Liver (tissue), 8 donors: ENCODE measurements at regions not wholly inside any gene's neighbourhood (a gene's known extent, or its start where the extent isn't known, plus 50 kb on each side); places are given as distances from the start of the nearest gene placed in this dataset.
A peak's percentile ranks its signal among the peaks of the same experiment; 100 is the strongest.

Source experiments
- DNase-seq: peaks from one replicate; pipeline ENCODE4 v3.0.0-alpha.2; 2017; ENCODE audit warnings: low spot score
- H3K27ac ChIP-seq, 2 donors: one replicate each; pipeline ENCODE4 v1.7.0; 2013; ENCODE audit warnings: inconsistent platforms in 2 of 2, low read length in 2 of 2, control low read depth in 1 of 2, low read depth in 1 of 2, mild to moderate bottlenecking in 1 of 2
- H3K27me3 ChIP-seq, 4 donors: one replicate each; pipeline versions ENCODE4 v1.6.1 to v1.7.0; 2013; ENCODE audit warnings: low read length in 3 of 4, inconsistent platforms in 1 of 4, mild to moderate bottlenecking in 1 of 4, moderate library complexity in 1 of 4; ENCODE audit not compliant: control insufficient read depth in 4 of 4, insufficient read depth in 4 of 4
- H3K36me3 ChIP-seq, 4 donors: one replicate each; pipeline versions ENCODE4 v1.6.1 to v1.7.0; 2013; ENCODE audit warnings: low read length in 3 of 4, mild to moderate bottlenecking in 3 of 4, low read depth in 1 of 4, moderate library complexity in 1 of 4; ENCODE audit not compliant: control insufficient read depth in 4 of 4, insufficient read depth in 3 of 4
- H3K4me1 ChIP-seq, 4 donors: one replicate each; pipeline versions ENCODE4 v1.6.1 to v1.7.0; 2013; ENCODE audit warnings: low read length in 3 of 4, mild to moderate bottlenecking in 3 of 4, moderate library complexity in 1 of 4; ENCODE audit not compliant: control insufficient read depth in 4 of 4, insufficient read depth in 4 of 4
- H3K4me3 ChIP-seq, 3 donors: one replicate each; pipeline versions ENCODE4 v1.6.1 to v1.7.0; 2013; ENCODE audit warnings: low read length in 3 of 3, control low read depth in 1 of 3, low read depth in 1 of 3, mild to moderate bottlenecking in 1 of 3
- H3K9ac ChIP-seq, 2 donors: one replicate each; pipeline ENCODE4 v1.7.0; 2013; ENCODE audit warnings: low read length in 2 of 2, mild to moderate bottlenecking in 2 of 2, moderate library complexity in 2 of 2, control low read depth in 1 of 2, low read depth in 1 of 2
- H3K9me3 ChIP-seq, 4 donors: one replicate each; pipeline versions ENCODE4 v1.6.1 to v1.7.0; 2013; ENCODE audit warnings: low read length in 3 of 4; ENCODE audit not compliant: control insufficient read depth in 4 of 4
- ATF3 ChIP-seq: IDR thresholded peaks from 2 replicates; pipeline ENCODE4 v1.6.1; 2016; ENCODE audit warnings: antibody characterized with exemption
- CTCF ChIP-seq: fragments of 150-350 bp; IDR thresholded peaks from 2 replicates; pipeline ENCODE4 v1.5.1; 2017; ENCODE audit warnings: improper control_type of control experiment, low read depth, low read length; ENCODE audit not compliant: missing input control
- EGR1 ChIP-seq, 2 donors: IDR thresholded peaks; 2 replicates each; pipeline ENCODE4 v1.6.1; 2016 to 2018; ENCODE audit warnings: antibody characterized with exemption in 2 of 2, low read depth in 2 of 2
- FOXA1 ChIP-seq: IDR thresholded peaks from 2 replicates; pipeline ENCODE4 v1.6.1; 2016; ENCODE audit warnings: antibody characterized with exemption
- FOXA2 ChIP-seq: IDR thresholded peaks from 2 replicates; pipeline ENCODE4 v1.6.1; 2016; ENCODE audit warnings: antibody characterized with exemption
- HNF4A ChIP-seq, 2 donors: conservative IDR thresholded peaks; 2 replicates each; pipeline ENCODE4 v1.6.1; 2016; ENCODE audit warnings: antibody characterized with exemption in 2 of 2, mild to moderate bottlenecking in 2 of 2
- HNF4G ChIP-seq: IDR thresholded peaks from 2 replicates; pipeline ENCODE4 v1.6.1; 2016; ENCODE audit warnings: antibody characterized with exemption
- JUND ChIP-seq, 2 donors: IDR thresholded peaks; 2 replicates each; pipeline ENCODE4 v1.6.1; 2016; ENCODE audit warnings: antibody characterized with exemption in 2 of 2
- MAX ChIP-seq: IDR thresholded peaks from 2 replicates; pipeline ENCODE4 v1.6.1; 2016; ENCODE audit warnings: antibody characterized with exemption
- NR2F2 ChIP-seq: IDR thresholded peaks from 2 replicates; pipeline ENCODE4 v1.6.1; 2016; ENCODE audit warnings: antibody characterized with exemption
- RAD21 ChIP-seq, 2 donors: IDR thresholded peaks; 2 replicates each; pipeline ENCODE4 v1.6.1; 2016; ENCODE audit warnings: antibody characterized with exemption in 2 of 2, mild to moderate bottlenecking in 2 of 2
- REST ChIP-seq: IDR thresholded peaks from 2 replicates; pipeline ENCODE4 v1.6.1; 2016; ENCODE audit warnings: antibody characterized with exemption, mild to moderate bottlenecking
- RXRA ChIP-seq, 2 donors: IDR thresholded peaks; 2 replicates each; pipeline ENCODE4 v1.6.1; 2017 to 2018; ENCODE audit warnings: antibody characterized with exemption in 2 of 2, mild to moderate bottlenecking in 1 of 2
- SP1 ChIP-seq: IDR thresholded peaks from 2 replicates; pipeline ENCODE4 v1.6.1; 2018; ENCODE audit warnings: antibody characterized with exemption, mild to moderate bottlenecking
- TAF1 ChIP-seq: conservative IDR thresholded peaks from 2 replicates; pipeline ENCODE4 v1.6.1; 2016; ENCODE audit warnings: antibody characterized with exemption, mild to moderate bottlenecking
- YY1 ChIP-seq: IDR thresholded peaks from 2 replicates; pipeline ENCODE4 v1.6.1; 2016; ENCODE audit warnings: antibody characterized with exemption, mild to moderate bottlenecking
- ZBTB33 ChIP-seq: IDR thresholded peaks from 2 replicates; pipeline ENCODE4 v1.6.1; 2016; ENCODE audit warnings: antibody characterized with exemption
- WGBS: extraction: QIAGEN DNeasy Blood & Tissue Kit; methylation state at CpG from one replicate; pipeline ENCODE4 v1.1.7; 2013; 5-methylcytosine and 5-hydroxymethylcytosine counted together
- donor health status: healthy.
- donor health status: healthy.
- donor health status: healthy.
- donor health status: healthy.
- donor health status: healthy.

GRCh38 chr12:3991798-3992580 is 118.8 kb upstream of the PARP11 start:
- H3K36me3 ChIP-seq, result no peaks in the 10 kb centered on the region
- TF ChIP-seq REST (no peak), SP1 (peak; percentile 48), RAD21 (IDR thresholded peaks at IDR 0.05) (peak; percentile 43 to 64), TAF1 (no peak), YY1 (no peak), NR2F2 (no peak), HNF4G (no peak), HNF4A (conservative IDR thresholded peaks at IDR 0.05) (peak; percentile 48 to 81), MAX (no peak), RXRA (IDR thresholded peaks at IDR 0.05) (peak; percentile 19), JUND (IDR thresholded peaks at IDR 0.05) (no peak)
- H3K9me3 ChIP-seq, result no peaks in the 10 kb centered on the region
- H3K4me3 ChIP-seq, result no peak overlapping the region
- peaks cover 0 to 18% (median 12%) of the 10 kb centered on the region in 4 donors for H3K4me1 ChIP-seq
- no peaks in the 10 kb centered on the region for H3K27me3 ChIP-seq
- no peak for DNase-seq
- H3K9ac ChIP-seq, result no peak overlapping the region
- no peak overlapping the region for H3K27ac ChIP-seq
- 45% methylated on average over 11 of the region's 11 CpGs for WGBS

- WGBS, result 89% methylated on average over 26 of the region's 26 CpGs
- H3K4me1 ChIP-seq, result peaks cover 0 to 18% (median 12%) of the 10 kb centered on the region in 4 donors
- no peaks in the 10 kb centered on the region for H3K9me3 ChIP-seq
- DNase-seq, result no peak
- H3K27ac ChIP-seq, result no peak overlapping the region
- H3K27me3 ChIP-seq, result no peaks in the 10 kb centered on the region
- H3K9ac ChIP-seq, result no peak overlapping the region
- no peak overlapping the region for H3K4me3 ChIP-seq
- no peaks in the 10 kb centered on the region for H3K36me3 ChIP-seq
- no peak for TF ChIP-seq YY1
- TF ChIP-seq RAD21 (IDR thresholded peaks at IDR 0.05), result no peak
- no peak for TF ChIP-seq ZBTB33
- no peak for TF ChIP-seq HNF4G
- no peak for TF ChIP-seq EGR1 (IDR thresholded peaks at IDR 0.05; ENCODE audit: low read depth in 2 of 2)
- TF ChIP-seq HNF4A (conservative IDR thresholded peaks at IDR 0.05), result no peak
- no peak for TF ChIP-seq SP1
- TF ChIP-seq TAF1, result no peak
- no peak for TF ChIP-seq FOXA2
- no peak for TF ChIP-seq MAX
- TF ChIP-seq CTCF, result no peak
- no peak for TF ChIP-seq NR2F2
- no peak for TF ChIP-seq JUND (IDR thresholded peaks at IDR 0.05)
- TF ChIP-seq REST, result no peak
- TF ChIP-seq RXRA (IDR thresholded peaks at IDR 0.05), result no peak
- no peak for TF ChIP-seq ATF3
- TF ChIP-seq FOXA1, result no peak
Observed at GRCh38 chr12:3990501-3991280, 117.5 kb upstream of the PARP11 start.
